A549 (cell line): ENCODE measurements at regions not wholly inside any gene's neighbourhood (a gene's known extent, or its start where the extent isn't known, plus 50 kb on each side); places are given as distances from the start of the nearest gene placed in this dataset.

ENCODE experiments used
- ATAC-seq, 2 experiments: fragments of 200-7000 bp in 1 of 2; fragments of >200 bp in 1 of 2; cut with Nextera tagmentation in 1 of 2; cut with Tn5 transposase in 1 of 2; 3 replicates each; pipeline versions ENCODE4 v1.8.0 to v1.9.1; 2018 to 2020; ENCODE audit warnings: mild to moderate bottlenecking in 1 of 2, moderate library complexity in 1 of 2
- CTCF ChIA-PET: fragments of 300-600 bp; sonication (Branson Sonifier 250); formaldehyde crosslinking; extraction: SDS; loops from one replicate; lab custom pipeline; 2021; ENCODE audit warnings: antibody characterized with exemption, inconsistent platforms; lab: Yijun Ruan, JAX
- POLR2A ChIA-PET: fragments of 350-600 bp; formaldehyde crosslinking; extraction: SDS; loops from one replicate; lab custom pipeline; 2021; ENCODE audit warnings: antibody characterized with exemption, inconsistent platforms; lab: Yijun Ruan, JAX
- DNase-seq, 2 experiments: peaks; one replicate each; pipeline versions ENCODE4 v3.0.0 to v3.0.0-alpha.2; 2011 to 2016; ENCODE audit warnings: low read depth in 1 of 2, low spot score in 1 of 2
- FAIRE-seq: peaks from 2 replicates; lab custom pipeline; 2011; peaks lifted over from hg19 to GRCh38; lab: Jason Lieb, UNC
- H3K27ac ChIP-seq, 2 experiments: fragments of >200 bp; sonication (Bioruptor Twin); formaldehyde crosslinking; 3 replicates each; pipeline ENCODE4 v1.5.1; 2016 to 2017
- H3K4me1 ChIP-seq: fragments of >200 bp; sonication (Bioruptor Twin); formaldehyde crosslinking; 3 replicates; pipeline ENCODE4 v1.6.1; 2016
- H3K4me2 ChIP-seq: fragments of >200 bp; sonication (Bioruptor Twin); formaldehyde crosslinking; 3 replicates; pipeline ENCODE4 v1.6.1; 2016
- H3K4me3 ChIP-seq: fragments of >200 bp; sonication (Bioruptor Twin); formaldehyde crosslinking; 3 replicates; pipeline ENCODE4 v1.5.1; 2016
- H3K9me3 ChIP-seq: fragments of >200 bp; sonication (Bioruptor Twin); formaldehyde crosslinking; 3 replicates; pipeline ENCODE4 v1.6.1; 2016
- BHLHE40 ChIP-seq: IDR thresholded peaks from 2 replicates; pipeline ENCODE4 v1.6.1; 2012; ENCODE audit warnings: low read depth, low read length, inconsistent platforms
- EHMT2 ChIP-seq: fragments of 200-600 bp; sonication (generic); IDR thresholded peaks from 2 replicates; pipeline ENCODE4 v1.6.1; 2016; ENCODE audit warnings: antibody characterized with exemption, low read depth, mild to moderate bottlenecking, moderate library complexity
- ELK1 ChIP-seq: fragments of 150-350 bp; IDR thresholded peaks from 2 replicates; pipeline ENCODE4 v1.6.1; 2014; ENCODE audit warnings: low read depth, mild to moderate bottlenecking, low read length
- ESRRA ChIP-seq: fragments of 150-350 bp; IDR thresholded peaks from 2 replicates; pipeline ENCODE4 v1.6.1; 2014; ENCODE audit warnings: mild to moderate bottlenecking, low read length, borderline replicate concordance
- FOSB ChIP-seq: fragments of 250-450 bp; sonication (Bioruptor Pico); IDR thresholded peaks from 2 replicates; pipeline ENCODE4 v1.5.0; 2020; ENCODE audit warnings: mild to moderate bottlenecking, moderate library complexity
- FOSL2 ChIP-seq, 2 experiments: fragments of 450-650 bp in 1 of 2; fragments of >200 bp in 1 of 2; sonication (Bioruptor Twin) in 1 of 2; formaldehyde crosslinking; IDR thresholded peaks; 2 replicates each; pipeline versions ENCODE4 v1.5.0 to v1.6.1; 2016 to 2020; ENCODE audit warnings: mild to moderate bottlenecking in 1 of 2, moderate library complexity in 1 of 2
- FOXS1 ChIP-seq: fragments of 250-450 bp; sonication (Bioruptor Pico); IDR thresholded peaks from 2 replicates; pipeline ENCODE4 v1.5.0; 2020; ENCODE audit warnings: mild to moderate bottlenecking, moderate library complexity
- HES2 ChIP-seq: fragments of >200 bp; sonication (Bioruptor Twin); formaldehyde crosslinking; IDR thresholded peaks from 2 replicates; pipeline ENCODE4 v1.6.1; 2016
- HEYL ChIP-seq: fragments of 250-450 bp; sonication (Bioruptor Pico); IDR thresholded peaks from 2 replicates; pipeline ENCODE4 v1.8.0; 2021; ENCODE audit warnings: mild to moderate bottlenecking, moderate library complexity
- HMGXB4 ChIP-seq: fragments of 250-450 bp; sonication (Bioruptor Pico); IDR thresholded peaks from 2 replicates; pipeline ENCODE4 v1.5.0; 2021; ENCODE audit warnings: mild to moderate bottlenecking, moderate library complexity, borderline replicate concordance
- MAFK ChIP-seq: fragments of 450-650 bp; IDR thresholded peaks from 2 replicates; pipeline ENCODE4 v1.6.1; 2014; ENCODE audit not compliant: partially characterized antibody
- MYC ChIP-seq: IDR thresholded peaks from 2 replicates; pipeline ENCODE4 v1.6.1; 2012; ENCODE audit warnings: mild to moderate bottlenecking, inconsistent platforms, low read length, improper control_type of control experiment, borderline replicate concordance
- NFE2L2 ChIP-seq: fragments of 150-350 bp; conservative IDR thresholded peaks from 2 replicates; pipeline ENCODE4 v1.6.1; 2014; ENCODE audit warnings: low read length
- NR3C1 ChIP-seq: fragments of >200 bp; sonication (Bioruptor Twin); formaldehyde crosslinking; IDR thresholded peaks from 3 replicates; pipeline ENCODE4 v1.6.1; 2017
- PBX3 ChIP-seq: IDR thresholded peaks from 2 replicates; pipeline ENCODE4 v1.6.1; 2012
- PHF8 ChIP-seq: fragments of 200-600 bp; sonication (generic); IDR thresholded peaks from 2 replicates; pipeline ENCODE4 v1.6.1; 2016; ENCODE audit warnings: low read depth, mild to moderate bottlenecking, antibody characterized with exemption, moderate library complexity, borderline replicate concordance
- POLR2A ChIP-seq: IDR thresholded peaks from 2 replicates; pipeline ENCODE4 v1.6.1; 2012; ENCODE audit warnings: mild to moderate bottlenecking, low read length
- POLR2AphosphoS2 ChIP-seq: conservative IDR thresholded peaks from 2 replicates; pipeline ENCODE4 v1.6.1; 2012; ENCODE audit warnings: low read length, improper control_type of control experiment, inconsistent platforms
- RNF2 ChIP-seq: fragments of 200-600 bp; sonication (generic); IDR thresholded peaks from 2 replicates; pipeline ENCODE4 v1.6.1; 2016; ENCODE audit warnings: low read depth, mild to moderate bottlenecking, antibody characterized with exemption, moderate library complexity, borderline replicate concordance
- ZC3H11A ChIP-seq: fragments of 450-650 bp; IDR thresholded peaks from 2 replicates; pipeline ENCODE4 v1.6.1; 2014; ENCODE audit warnings: antibody characterized with exemption, mild to moderate bottlenecking
- ZSCAN20 ChIP-seq: fragments of 250-450 bp; sonication (Bioruptor Pico); IDR thresholded peaks from 2 replicates; pipeline ENCODE4 v1.8.0; 2022; ENCODE audit warnings: mild to moderate bottlenecking, moderate library complexity
- WGBS: methylation state at CpG from one replicate; pipeline ENCODE4 v1.1.6; 2017; ENCODE audit errors: missing lambda C conversion rate; 5-methylcytosine and 5-hydroxymethylcytosine counted together
- TF ChIP-seq, protein P1 (sequence below): fragments of >200 bp; sonication (Bioruptor Twin); formaldehyde crosslinking; IDR thresholded peaks from 3 replicates; pipeline ENCODE4 v1.5.1; 2016
- TF ChIP-seq, protein P2 (sequence below): fragments of 250-450 bp; sonication (Bioruptor Pico); IDR thresholded peaks from 2 replicates; pipeline ENCODE4 v1.5.0; 2020; ENCODE audit warnings: low read depth, mild to moderate bottlenecking, moderate library complexity

DNA sequence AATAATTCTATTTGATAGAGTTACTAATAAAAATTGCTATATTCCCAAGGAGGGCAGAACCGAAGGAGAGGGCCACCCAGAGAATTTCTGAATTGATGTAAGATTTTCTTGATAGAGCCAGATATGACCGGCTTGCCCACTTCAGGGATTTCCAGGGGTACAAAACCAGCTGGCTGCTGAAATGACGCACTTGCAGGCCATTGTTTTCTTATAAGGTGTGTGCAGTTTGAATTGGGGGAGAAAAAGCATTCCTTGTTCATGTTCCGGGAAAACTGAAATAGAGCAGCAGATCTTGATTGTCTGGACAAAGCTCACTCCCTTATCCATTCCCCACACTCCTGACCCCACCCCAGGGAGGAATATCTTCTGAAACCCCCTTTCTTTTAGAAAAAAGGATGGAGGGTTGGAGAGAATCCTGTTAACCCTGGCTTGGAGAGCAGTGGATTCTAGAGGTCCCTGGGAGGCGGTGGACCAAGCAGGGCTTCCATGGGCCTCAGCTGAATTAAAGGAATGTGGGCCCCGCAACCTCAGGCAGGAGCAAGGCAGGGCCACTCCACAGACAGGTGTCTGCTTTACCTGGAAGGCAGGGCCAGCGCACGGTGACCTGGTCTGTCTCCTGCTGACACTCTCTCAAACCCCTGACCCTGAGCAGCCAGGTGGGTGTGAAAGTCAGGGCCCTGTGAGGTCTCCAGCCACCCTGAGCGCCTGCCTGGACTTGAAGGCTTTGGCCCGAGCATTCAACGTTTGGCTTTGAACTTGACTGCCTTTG lies 96.4 kb downstream of the TMEM170B start:
- WGBS, result 92% methylated on average over 7 of the region's 11 CpGs
- ChIA-PET CTCF (interaction anchor here (3.0 kb wide), 1 partner anchor 22 kb away, joined by 9 read pairs; no protein-coding TSS in a partner anchor), POLR2A (no interaction called here)
- FAIRE-seq (no peak), DNase-seq (no peak), ATAC-seq (no peak)
- no peak for TF ChIP-seq PHF8
- Histone ChIP-seq H3K4me3 (no peak overlapping the region), H3K27ac (peak overlapping the region in 1 of 2 experiments; percentile 43; a peak in 1 of 6 replicates), H3K4me2 (no peak overlapping the region), H3K9me3 (no peaks in the 10 kb centered on the region), H3K4me1 (peaks cover 15% of the 10 kb centered on the region)

GRCh38 chr6:11634948-11635347 lies 97.4 kb downstream of the TMEM170B start:
- Histone ChIP-seq H3K27ac (0 out of 6 replicates have a peak overlapping the region, but pooled peaks of 1 of the 2 experiments have one; percentile 45), H3K4me3 (no peak overlapping the region), H3K4me2 (no peak overlapping the region), H3K9me3 (no peaks in the 10 kb centered on the region), H3K4me1 (peaks cover 15% of the 10 kb centered on the region)
- POLR2A ChIA-PET, result no interaction called here
- CTCF ChIA-PET, result interaction anchor here (2.4 to 3.0 kb wide), 2 partner anchors 13 to 21 kb away, joined by 9 read pairs; no protein-coding TSS in a partner anchor
- no peak for DNase-seq
- TF ChIP-seq ESRRA, result no peak
- TF ChIP-seq FOSL2 (IDR thresholded peaks at IDR 0.05), result no peak
- no peak for TF ChIP-seq FOSL2 (CRISPR knock-in tag; IDR thresholded peaks at IDR 0.05)
- TF ChIP-seq FOXS1 (CRISPR knock-in tag), result no peak
- TF ChIP-seq HES2, result no peak
- no peak for TF ChIP-seq NFE2L2
- no peak for TF ChIP-seq PBX3
- ATAC-seq, result no peak
- no peak for FAIRE-seq
- WGBS, result 73% methylated on average over 4 of the region's 4 CpGs

DNA sequence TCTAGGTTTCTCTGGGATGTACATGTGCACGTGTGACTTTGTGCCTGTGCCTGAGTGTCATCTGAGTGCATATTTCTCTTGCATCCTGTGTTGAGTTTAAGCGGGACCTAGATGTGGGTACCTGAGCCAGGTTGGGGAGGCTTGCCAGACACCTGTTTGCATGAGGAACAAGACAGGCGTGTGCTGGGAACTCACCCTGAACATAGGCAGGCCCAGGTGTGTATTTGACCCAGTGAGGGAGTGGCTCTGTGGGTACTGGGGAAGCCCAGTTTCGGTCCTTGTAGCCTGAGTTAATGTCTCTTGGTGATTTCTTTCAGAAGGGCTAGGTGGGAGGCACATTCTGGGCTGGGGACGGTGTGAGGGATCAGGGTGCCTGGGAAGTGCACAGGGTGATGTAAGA lies 98.6 kb downstream of the TMEM170B start:
- no peaks in the 10 kb centered on the region for H3K9me3 ChIP-seq
- no peak overlapping the region for H3K4me3 ChIP-seq
- H3K4me1 ChIP-seq, result peaks cover 15% of the 10 kb centered on the region
- no peak overlapping the region for H3K4me2 ChIP-seq
- no peak for FAIRE-seq
- ATAC-seq, result no peak
- whole genome bisulfite sequencing, result 96% methylated on average over 5 of the region's 5 CpGs
- DNase-seq, result no peak
- ChIA-PET POLR2A (no interaction called here), CTCF (interaction anchor here (2.4 kb wide), 1 partner anchor 12 kb away, joined by 9 read pairs; no protein-coding TSS in a partner anchor)
- no peak overlapping the region for H3K27ac ChIP-seq
- TF ChIP-seq POLR2AphosphoS2 (no peak), ZSCAN20 (CRISPR knock-in tag) (no peak), NFE2L2 (no peak), EHMT2 (no peak), MAFK (no peak), POLR2A (no peak), ZC3H11A (no peak), RNF2 (no peak), HMGXB4 (CRISPR knock-in tag) (no peak), BHLHE40 (no peak), ESRRA (no peak), ELK1 (no peak), FOSB (CRISPR knock-in tag) (no peak), NR3C1 (no peak), MYC (no peak), PBX3 (no peak), HEYL (CRISPR knock-in tag) (no peak)
- TF ChIP-seq, protein P1, sequence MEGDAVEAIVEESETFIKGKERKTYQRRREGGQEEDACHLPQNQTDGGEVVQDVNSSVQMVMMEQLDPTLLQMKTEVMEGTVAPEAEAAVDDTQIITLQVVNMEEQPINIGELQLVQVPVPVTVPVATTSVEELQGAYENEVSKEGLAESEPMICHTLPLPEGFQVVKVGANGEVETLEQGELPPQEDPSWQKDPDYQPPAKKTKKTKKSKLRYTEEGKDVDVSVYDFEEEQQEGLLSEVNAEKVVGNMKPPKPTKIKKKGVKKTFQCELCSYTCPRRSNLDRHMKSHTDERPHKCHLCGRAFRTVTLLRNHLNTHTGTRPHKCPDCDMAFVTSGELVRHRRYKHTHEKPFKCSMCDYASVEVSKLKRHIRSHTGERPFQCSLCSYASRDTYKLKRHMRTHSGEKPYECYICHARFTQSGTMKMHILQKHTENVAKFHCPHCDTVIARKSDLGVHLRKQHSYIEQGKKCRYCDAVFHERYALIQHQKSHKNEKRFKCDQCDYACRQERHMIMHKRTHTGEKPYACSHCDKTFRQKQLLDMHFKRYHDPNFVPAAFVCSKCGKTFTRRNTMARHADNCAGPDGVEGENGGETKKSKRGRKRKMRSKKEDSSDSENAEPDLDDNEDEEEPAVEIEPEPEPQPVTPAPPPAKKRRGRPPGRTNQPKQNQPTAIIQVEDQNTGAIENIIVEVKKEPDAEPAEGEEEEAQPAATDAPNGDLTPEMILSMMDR, result no peak
- TF ChIP-seq, protein P2, sequence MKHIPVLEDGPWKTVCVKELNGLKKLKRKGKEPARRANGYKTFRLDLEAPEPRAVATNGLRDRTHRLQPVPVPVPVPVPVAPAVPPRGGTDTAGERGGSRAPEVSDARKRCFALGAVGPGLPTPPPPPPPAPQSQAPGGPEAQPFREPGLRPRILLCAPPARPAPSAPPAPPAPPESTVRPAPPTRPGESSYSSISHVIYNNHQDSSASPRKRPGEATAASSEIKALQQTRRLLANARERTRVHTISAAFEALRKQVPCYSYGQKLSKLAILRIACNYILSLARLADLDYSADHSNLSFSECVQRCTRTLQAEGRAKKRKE (CRISPR knock-in tag), result no peak
